Endothelial cell of umbilical vein (primary cell): ENCODE measurements at regions not wholly inside any gene's neighbourhood (a gene's known extent, or its start where the extent isn't known, plus 50 kb on each side); places are given as distances from the start of the nearest gene placed in this dataset.

Experiments
- BruUV-seq: library from RNA; stranded (reverse); fragments of 400-500 nt; replicated peaks from 2 replicates; lab custom pipeline; 2021; lab: Mats Ljungman, UMichigan
- CTCF ChIA-PET: fragments of 300-600, 350-600 bp; sonication (Branson Sonifier 250); formaldehyde crosslinking; loops from one replicate; lab custom pipeline; 2021; ENCODE audit warnings: antibody characterized with exemption, inconsistent platforms; lab: Charles Lee
- POLR2A ChIA-PET: fragments of 300-600, 350-600 bp; sonication (Branson Sonifier 250); formaldehyde crosslinking; loops from one replicate; lab custom pipeline; 2021; ENCODE audit warnings: antibody characterized with exemption, inconsistent platforms; lab: Charles Lee
- DNase-seq: peaks from one replicate; pipeline ENCODE4 v3.0.0-alpha.2; 2011; ENCODE audit warnings: low read depth, low spot score
- FAIRE-seq: peaks from 2 replicates; lab custom pipeline; 2011; peaks lifted over from hg19 to GRCh38; lab: Jason Lieb, UNC
- H2AFZ ChIP-seq: 2 replicates; pipeline ENCODE4 v1.6.0; 2012; ENCODE audit warnings: low read depth, low read length, control low read depth, inconsistent platforms
- H3K27ac ChIP-seq: 2 replicates; pipeline ENCODE4 v1.5.1; 2011; ENCODE audit warnings: low read depth, mild to moderate bottlenecking, control low read depth, low read length, moderate library complexity; ENCODE audit not compliant: insufficient read depth
- H3K27me3 ChIP-seq, 2 experiments: 2 replicates each; pipeline versions ENCODE4 v1.6.0 to v1.6.1; 2011; ENCODE audit warnings: low read length in 2 of 2, mixed read lengths in 1 of 2; ENCODE audit not compliant: control insufficient read depth in 2 of 2, insufficient read depth in 2 of 2
- H3K36me3 ChIP-seq, 2 experiments: 2 replicates in 1 of 2; 3 replicates in 1 of 2; pipeline ENCODE4 v1.5.1; 2011; ENCODE audit warnings: low read length in 2 of 2, mild to moderate bottlenecking in 1 of 2, moderate library complexity in 1 of 2; ENCODE audit not compliant: control insufficient read depth in 2 of 2, insufficient read depth in 2 of 2; ENCODE audit errors: extremely low read depth in 1 of 2
- H3K4me1 ChIP-seq: 3 replicates; pipeline ENCODE4 v1.5.1; 2011; ENCODE audit warnings: mild to moderate bottlenecking, low read length; ENCODE audit not compliant: control insufficient read depth, insufficient read depth; ENCODE audit errors: extremely low read depth
- H3K4me2 ChIP-seq: 2 replicates; pipeline ENCODE4 v1.6.1; 2011; ENCODE audit warnings: low read length, control low read depth, mixed read lengths; ENCODE audit not compliant: insufficient read depth
- H3K4me3 ChIP-seq, 3 experiments: fragments of 200-600 bp in 1 of 3; sonication (generic), shearing (Covaris generic) in 1 of 3; replicated peaks in 1 of 3; 2 replicates each; pipeline ENCODE4 v1.5.1; 2011 to 2016; ENCODE audit warnings: control low read depth in 3 of 3, low read length in 3 of 3, mild to moderate bottlenecking in 2 of 3, inconsistent platforms in 1 of 3, low read depth in 1 of 3, moderate library complexity in 1 of 3; ENCODE audit not compliant: insufficient read depth in 1 of 3
- H3K79me2 ChIP-seq: 2 replicates; pipeline ENCODE4 v1.6.0; 2012; ENCODE audit warnings: low read length, inconsistent platforms; ENCODE audit not compliant: control insufficient read depth, insufficient read depth
- H3K9ac ChIP-seq: replicated peaks from 2 replicates; pipeline ENCODE3; 2011; ENCODE audit warnings: low read length, control low read depth; ENCODE audit not compliant: insufficient read depth; ENCODE audit errors: extremely low read depth
- H3K9me1 ChIP-seq: replicated peaks from 3 replicates; pipeline ENCODE4 v1.6.0; 2011; ENCODE audit warnings: mild to moderate bottlenecking, low read length; ENCODE audit not compliant: control insufficient read depth, insufficient read depth; ENCODE audit errors: extremely low read depth
- H3K9me3 ChIP-seq: replicated peaks from 2 replicates; pipeline ENCODE4 v1.5.1; 2012; ENCODE audit warnings: low read length, inconsistent platforms; ENCODE audit not compliant: control insufficient read depth, insufficient read depth
- H4K20me1 ChIP-seq: replicated peaks from 2 replicates; pipeline ENCODE3; 2011; ENCODE audit warnings: mild to moderate bottlenecking, low read length; ENCODE audit not compliant: control insufficient read depth, insufficient read depth; ENCODE audit errors: extremely low read depth
- CTCF ChIP-seq, 2 donors: IDR thresholded peaks; 1 replicate in 1 of 2; 2 replicates in 1 of 2; pipeline ENCODE4 v1.5.1; 2011; ENCODE audit warnings: low read length in 2 of 2, mild to moderate bottlenecking in 2 of 2, moderate library complexity in 2 of 2, control low read depth in 1 of 2, inconsistent platforms in 1 of 2, low read depth in 1 of 2; ENCODE audit not compliant: insufficient read depth in 1 of 2; ENCODE audit errors: extremely low read depth in 1 of 2
- EZH2 ChIP-seq: IDR thresholded peaks from 2 replicates; pipeline ENCODE4 v1.6.1; 2012; ENCODE audit warnings: borderline replicate concordance, low read depth, mild to moderate bottlenecking, moderate library complexity, low read length, inconsistent platforms; ENCODE audit not compliant: severe bottlenecking
- FOS ChIP-seq: IDR thresholded peaks from 2 replicates; pipeline ENCODE4 v1.6.1; 2011; ENCODE audit warnings: mild to moderate bottlenecking, low read length, moderate library complexity, borderline replicate concordance; ENCODE audit not compliant: insufficient read depth
- GATA2 ChIP-seq: IDR thresholded peaks from 2 replicates; pipeline ENCODE4 v1.7.0; 2011; ENCODE audit warnings: low read depth, mild to moderate bottlenecking, moderate library complexity, mixed read lengths, low read length; ENCODE audit not compliant: insufficient read length, insufficient read depth
- JUN ChIP-seq: IDR thresholded peaks from 2 replicates; pipeline ENCODE4 v1.6.1; 2011; ENCODE audit warnings: borderline replicate concordance, low read depth; ENCODE audit not compliant: insufficient read length, insufficient read depth
- MAX ChIP-seq: IDR thresholded peaks from 2 replicates; pipeline ENCODE4 v1.6.1; 2011; ENCODE audit not compliant: insufficient read depth, insufficient read length
- MYC ChIP-seq: IDR thresholded peaks from one replicate; pipeline ENCODE4 v1.6.1; 2011; ENCODE audit warnings: mild to moderate bottlenecking, low read depth, low read length
- POLR2A ChIP-seq: IDR thresholded peaks from 2 replicates; pipeline ENCODE4 v1.6.1; 2012; ENCODE audit warnings: low read depth, mild to moderate bottlenecking, control low read depth, low read length
- POLR2AphosphoS5 ChIP-seq: IDR thresholded peaks from 2 replicates; pipeline ENCODE4 v1.6.1; 2012; ENCODE audit warnings: low read depth, mild to moderate bottlenecking, control low read depth, low read length, moderate library complexity; ENCODE audit not compliant: insufficient read depth
- dilution Hi-C: fragments of 300-500 bp; cut with MboI; formaldehyde crosslinking; loops from one replicate; pipeline ENCODE4 v1.15.0; 2019; ENCODE audit warnings: low sequenced_read_pairs; ENCODE audit not compliant: extremely low pct_ligation_motif_present
- intact Hi-C: fragments of 100-400 bp; cut with micrococcal nuclease; formaldehyde crosslinking; loops from one replicate; pipeline ENCODE4 v1.10.0; 2022

- H3K27ac ChIP-seq = no peak overlapping the region
- no peak for TF ChIP-seq POLR2AphosphoS5
- no peak for TF ChIP-seq FOS
- no peak for TF ChIP-seq MAX
- no peak for TF ChIP-seq MYC
- no peak for TF ChIP-seq GATA2
- no peak for TF ChIP-seq CTCF (IDR thresholded peaks at IDR 0.05; ENCODE audit: extremely low read depth in 1 of 2, insufficient read depth in 1 of 2, low read depth in 1 of 2, low read length in 2 of 2)
- no peak for TF ChIP-seq EZH2
- TF ChIP-seq POLR2A = no peak
- TF ChIP-seq JUN = no peak
- no peaks in the 10 kb centered on the region for H4K20me1 ChIP-seq
- H3K9me1 ChIP-seq = no peaks in the 10 kb centered on the region
- no peak overlapping the region for H3K4me2 ChIP-seq
- intact Hi-C loops = no loop called here
- no peaks in the 10 kb centered on the region for H3K27me3 ChIP-seq
- POLR2A ChIA-PET = no interaction called here
- no peak overlapping the region for H3K4me3 ChIP-seq
- CTCF ChIA-PET = no interaction called here
- no peaks in the 10 kb centered on the region for H3K36me3 ChIP-seq
- no peaks in the 10 kb centered on the region for H3K4me1 ChIP-seq
- H2AFZ ChIP-seq = no peak overlapping the region
- no peak for DNase-seq
- no peaks in the 10 kb centered on the region for H3K9me3 ChIP-seq
- no TSS peak for BruUV-seq
- FAIRE-seq = no peak
- no peaks in the 10 kb centered on the region for H3K79me2 ChIP-seq
- no peak overlapping the region for H3K9ac ChIP-seq
- dilution Hi-C loops = no loop called here
These were observed 512.1 kb downstream of the LMO4 start for GRCh38 chr1:87840767-87841166.
